ENCODE measurements at regions not wholly inside any gene's neighbourhood (a gene's known extent, or its start where the extent isn't known, plus 50 kb on each side); places are given as distances from the start of the nearest gene placed in this dataset.

GRCh38 chr3:194840661-194841514 is 155.2 kb downstream of the FAM43A start:
- no peak for DNase-seq

- no peak for DNase-seq
Measured at GRCh38 chr3:194841515-194841841, 155.8 kb downstream of the FAM43A start.

GRCh38 chr3:194843556-194843955 is 157.9 kb downstream of the FAM43A start:
- no peak for DNase-seq

- no peak for DNase-seq
Measured at GRCh38 chr3:194844046-194844445, 158.4 kb downstream of the FAM43A start.

- DNase-seq = no peak
Measured at GRCh38 chr3:194849166-194849875, 163.6 kb downstream of the FAM43A start.

GRCh38 chr3:194851254-194851653 is 165.6 kb downstream of the FAM43A start:
- peak; percentile 67 for DNase-seq

- DNase-seq = no peak
Measured at GRCh38 chr3:194851941-194852340, 166.3 kb downstream of the FAM43A start.

- DNase-seq = no peak
Measured at GRCh38 chr3:194852345-194852744, 166.7 kb downstream of the FAM43A start.

GRCh38 chr3:194852831-194853508 is 167.3 kb downstream of the FAM43A start:
- DNase-seq = peak; percentile 41

GRCh38 chr3:194854206-194854605 is 168.5 kb downstream of the FAM43A start:
- DNase-seq = no peak

GRCh38 chr3:194854659-194855390 is 169.1 kb downstream of the FAM43A start:
- DNase-seq = no peak

- DNase-seq = no peak
Measured at GRCh38 chr3:194856296-194856695, 170.6 kb downstream of the FAM43A start.

- DNase-seq = no peak
Measured at GRCh38 chr3:194857469-194858113, 171.9 kb downstream of the FAM43A start.

- no peak for DNase-seq
Measured at GRCh38 chr3:194858382-194858781, 172.7 kb downstream of the FAM43A start.

- DNase-seq = no peak
Measured at GRCh38 chr3:194860725-194861124, 175.0 kb downstream of the FAM43A start.

- no peak for DNase-seq
Measured at GRCh38 chr3:194861375-194861774, 175.7 kb downstream of the FAM43A start.

GRCh38 chr3:194865061-194865460 is 179.4 kb downstream of the FAM43A start:
- DNase-seq = no peak

- DNase-seq = no peak
Measured at GRCh38 chr3:194865615-194866014, 179.9 kb downstream of the FAM43A start.

GRCh38 chr3:194866236-194866635 is 180.6 kb downstream of the FAM43A start:
- no peak for DNase-seq

GRCh38 chr3:194867270-194867983 is 181.7 kb downstream of the FAM43A start:
- DNase-seq = no peak

GRCh38 chr3:194868831-194869230 is 183.1 kb downstream of the FAM43A start:
- DNase-seq = no peak
